NCI-H146 (cell line): ENCODE measurements at regions not wholly inside any gene's neighbourhood (a gene's known extent, or its start where the extent isn't known, plus 50 kb on each side); places are given as distances from the start of the nearest gene placed in this dataset.
A peak's percentile ranks its signal among the peaks of the same experiment; 100 is the strongest.

ENCODE experiments used
- DNase-seq: peaks from one replicate; lab custom pipeline; 2025; lab: John Stamatoyannopoulos, UW

- DNase-seq: no peak
Measured at GRCh38 chr12:77723308-77723707, 107.4 kb upstream of the NAV3 start.

- no peak for DNase-seq
Measured at GRCh38 chr12:77722536-77722935, 108.2 kb upstream of the NAV3 start.

- no peak for DNase-seq
Measured at GRCh38 chr12:77720258-77720657, 110.4 kb upstream of the NAV3 start.

GRCh38 chr12:77710209-77710608 lies 120.5 kb upstream of the NAV3 start:
- no peak for DNase-seq

GRCh38 chr12:77697126-77697525 lies 133.6 kb upstream of the NAV3 start:
- DNase-seq: no peak

- DNase-seq: no peak
Measured at GRCh38 chr12:77696183-77696582, 134.5 kb upstream of the NAV3 start.

GRCh38 chr12:77689510-77690086 lies 141.1 kb upstream of the NAV3 start:
- no peak for DNase-seq

GRCh38 chr12:77687321-77687720 lies 143.4 kb upstream of the NAV3 start:
- DNase-seq: no peak

- DNase-seq: no peak
Measured at GRCh38 chr12:77686760-77687159, 143.9 kb upstream of the NAV3 start.

GRCh38 chr12:77685901-77686300 lies 144.8 kb upstream of the NAV3 start:
- DNase-seq: no peak

- DNase-seq: peak; percentile 61
Measured at GRCh38 chr12:77685112-77685511, 145.6 kb upstream of the NAV3 start.

- DNase-seq: no peak
Measured at GRCh38 chr12:77682488-77682887, 148.2 kb upstream of the NAV3 start.

- DNase-seq: no peak
Measured at GRCh38 chr12:77681726-77682125, 149.0 kb upstream of the NAV3 start.

- no peak for DNase-seq
Measured at GRCh38 chr12:77679686-77680085, 151.0 kb upstream of the NAV3 start.

- no peak for DNase-seq
Measured at GRCh38 chr12:77678621-77679020, 152.1 kb upstream of the NAV3 start.

- no peak for DNase-seq
Measured at GRCh38 chr12:77667101-77667500, 163.6 kb upstream of the NAV3 start.

- DNase-seq: no peak
Measured at GRCh38 chr12:77648716-77649115, 182.0 kb upstream of the NAV3 start.

- DNase-seq: no peak
Measured at GRCh38 chr12:77645966-77646598, 184.6 kb upstream of the NAV3 start.

GRCh38 chr12:77644915-77645605 lies 185.6 kb upstream of the NAV3 start:
- DNase-seq: no peak

GRCh38 chr12:77642246-77642645 lies 188.4 kb upstream of the NAV3 start:
- DNase-seq: no peak

GRCh38 chr12:77640356-77640755 lies 190.3 kb upstream of the NAV3 start:
- no peak for DNase-seq

GRCh38 chr12:77630790-77631445 lies 199.8 kb upstream of the NAV3 start:
- no peak for DNase-seq

GRCh38 chr12:77630344-77630743 lies 200.3 kb upstream of the NAV3 start:
- DNase-seq: no peak
